ENCODE measurements at regions not wholly inside any gene's neighbourhood (a gene's known extent, or its start where the extent isn't known, plus 50 kb on each side); places are given as distances from the start of the nearest gene placed in this dataset.

DNA sequence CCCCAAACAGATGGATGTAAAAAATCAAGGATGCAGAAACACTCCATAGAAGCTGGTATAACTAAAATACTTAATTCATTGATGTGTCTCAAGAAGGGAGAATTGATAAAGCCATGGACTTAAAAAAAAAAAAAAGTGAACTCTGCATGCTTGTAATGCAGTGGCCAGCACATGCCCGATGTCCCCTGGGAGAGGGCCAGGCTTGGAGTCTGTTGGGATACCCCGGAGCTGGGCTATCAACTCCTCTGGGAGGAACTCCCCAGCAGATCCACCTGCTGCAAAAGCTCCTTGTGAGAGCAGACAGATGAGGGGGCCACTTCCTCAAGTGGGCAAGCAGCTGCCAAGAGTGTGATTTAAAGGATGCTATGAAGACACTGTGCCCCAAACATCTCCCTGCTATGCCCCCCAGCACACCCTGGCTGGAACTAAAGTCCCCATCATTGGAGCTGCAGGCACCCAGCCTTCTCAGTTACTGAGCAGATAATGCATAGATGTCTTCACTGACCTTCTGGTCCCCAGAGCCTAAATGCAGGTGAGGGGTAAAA lies 311.5 kb upstream of the ID2 start:
- H3K4me3 ChIP-seq (ENCODE audit: low read depth, low read length) = no peak overlapping the region
- TF ChIP-seq, protein P1, sequence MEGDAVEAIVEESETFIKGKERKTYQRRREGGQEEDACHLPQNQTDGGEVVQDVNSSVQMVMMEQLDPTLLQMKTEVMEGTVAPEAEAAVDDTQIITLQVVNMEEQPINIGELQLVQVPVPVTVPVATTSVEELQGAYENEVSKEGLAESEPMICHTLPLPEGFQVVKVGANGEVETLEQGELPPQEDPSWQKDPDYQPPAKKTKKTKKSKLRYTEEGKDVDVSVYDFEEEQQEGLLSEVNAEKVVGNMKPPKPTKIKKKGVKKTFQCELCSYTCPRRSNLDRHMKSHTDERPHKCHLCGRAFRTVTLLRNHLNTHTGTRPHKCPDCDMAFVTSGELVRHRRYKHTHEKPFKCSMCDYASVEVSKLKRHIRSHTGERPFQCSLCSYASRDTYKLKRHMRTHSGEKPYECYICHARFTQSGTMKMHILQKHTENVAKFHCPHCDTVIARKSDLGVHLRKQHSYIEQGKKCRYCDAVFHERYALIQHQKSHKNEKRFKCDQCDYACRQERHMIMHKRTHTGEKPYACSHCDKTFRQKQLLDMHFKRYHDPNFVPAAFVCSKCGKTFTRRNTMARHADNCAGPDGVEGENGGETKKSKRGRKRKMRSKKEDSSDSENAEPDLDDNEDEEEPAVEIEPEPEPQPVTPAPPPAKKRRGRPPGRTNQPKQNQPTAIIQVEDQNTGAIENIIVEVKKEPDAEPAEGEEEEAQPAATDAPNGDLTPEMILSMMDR (IDR thresholded peaks at IDR 0.05; ENCODE audit: low read depth, low read length) = no peak

DNA sequence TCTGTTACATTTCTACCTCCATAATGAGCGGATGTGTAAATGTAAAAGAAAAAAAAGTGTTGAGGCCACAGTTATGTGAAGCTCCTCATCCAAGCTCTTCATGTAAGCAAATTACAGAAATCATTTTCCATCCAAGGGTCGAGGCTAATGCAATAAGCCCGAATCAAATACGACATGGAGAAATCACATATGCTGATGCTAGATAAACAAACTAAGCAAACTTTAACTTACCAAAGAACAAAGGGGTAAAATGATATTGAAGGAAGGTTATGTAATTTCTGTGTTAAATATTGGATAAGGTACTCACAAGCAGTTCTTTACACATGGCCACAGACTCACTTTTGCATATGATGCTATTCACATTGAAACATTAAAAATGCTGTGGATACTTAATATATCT lies 310.2 kb upstream of the ID2 start:
- H3K4me3 ChIP-seq (ENCODE audit: low read depth, low read length) = no peak overlapping the region
- TF ChIP-seq, protein P1 (IDR thresholded peaks at IDR 0.05; ENCODE audit: low read depth, low read length) = no peak

DNA sequence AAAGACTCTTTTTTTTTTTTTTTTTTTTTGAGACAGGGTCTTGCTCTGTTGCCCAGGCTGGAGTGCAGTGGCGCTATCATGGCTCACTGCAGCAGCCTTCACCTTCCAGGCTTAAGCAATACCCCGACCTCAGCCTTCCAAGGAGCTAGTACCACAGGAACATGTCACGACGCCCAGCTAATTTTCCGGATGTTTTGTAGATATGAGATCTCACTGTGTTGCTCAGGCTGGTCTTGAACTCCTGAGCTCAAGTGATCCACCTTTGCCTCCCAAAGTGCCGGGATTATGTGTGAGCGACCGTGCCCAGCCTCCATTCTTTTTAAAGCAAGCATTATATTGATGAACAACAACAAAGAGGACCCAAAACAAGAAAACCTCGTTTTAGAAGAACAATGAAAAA lies 307.1 kb upstream of the ID2 start:
- no peak overlapping the region for H3K4me3 ChIP-seq (ENCODE audit: low read depth, low read length)
- TF ChIP-seq, protein P1 (IDR thresholded peaks at IDR 0.05; ENCODE audit: low read depth, low read length) = no peak

DNA sequence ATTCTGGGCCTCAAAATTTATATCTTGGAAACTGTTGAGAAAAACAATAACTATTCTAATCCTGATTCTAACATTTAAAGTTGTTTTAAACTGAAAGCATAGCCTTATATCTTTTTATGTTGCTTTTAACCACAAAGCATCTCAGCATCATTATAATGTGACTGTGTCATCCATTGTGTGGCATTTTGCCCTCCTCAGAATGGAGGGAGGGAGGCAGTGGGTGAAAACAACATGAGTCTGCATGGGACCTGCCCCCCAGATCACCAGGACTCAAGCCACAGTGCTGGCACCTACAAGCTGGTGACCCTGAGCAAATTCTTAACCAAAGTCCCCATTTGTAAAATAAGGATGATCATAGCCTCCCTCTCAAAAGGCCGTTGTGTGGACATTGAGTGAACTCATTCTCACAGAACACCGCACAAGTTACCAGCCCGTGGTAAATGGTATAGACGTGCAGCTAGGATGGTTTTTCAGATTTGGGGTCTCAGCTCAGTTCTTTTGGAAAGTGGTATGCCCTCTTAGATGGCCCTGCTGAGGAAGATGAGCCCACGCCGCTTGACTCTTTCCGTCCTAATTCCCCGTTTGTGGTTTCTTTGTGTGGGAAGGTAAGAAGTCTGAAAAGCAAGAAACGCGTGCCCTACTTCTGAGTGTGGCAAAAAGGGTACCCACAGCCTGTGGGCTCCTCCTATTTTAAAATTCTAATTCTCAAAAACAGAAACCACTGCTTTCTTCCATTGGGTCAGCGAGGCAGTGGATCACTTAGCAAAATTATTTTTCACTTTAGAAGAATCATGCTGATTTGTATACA lies 305.0 kb upstream of the ID2 start:
- no peak overlapping the region for H3K4me3 ChIP-seq (ENCODE audit: low read depth, low read length)
- TF ChIP-seq, protein P1 (IDR thresholded peaks at IDR 0.05; ENCODE audit: low read depth, low read length) = no peak

DNA sequence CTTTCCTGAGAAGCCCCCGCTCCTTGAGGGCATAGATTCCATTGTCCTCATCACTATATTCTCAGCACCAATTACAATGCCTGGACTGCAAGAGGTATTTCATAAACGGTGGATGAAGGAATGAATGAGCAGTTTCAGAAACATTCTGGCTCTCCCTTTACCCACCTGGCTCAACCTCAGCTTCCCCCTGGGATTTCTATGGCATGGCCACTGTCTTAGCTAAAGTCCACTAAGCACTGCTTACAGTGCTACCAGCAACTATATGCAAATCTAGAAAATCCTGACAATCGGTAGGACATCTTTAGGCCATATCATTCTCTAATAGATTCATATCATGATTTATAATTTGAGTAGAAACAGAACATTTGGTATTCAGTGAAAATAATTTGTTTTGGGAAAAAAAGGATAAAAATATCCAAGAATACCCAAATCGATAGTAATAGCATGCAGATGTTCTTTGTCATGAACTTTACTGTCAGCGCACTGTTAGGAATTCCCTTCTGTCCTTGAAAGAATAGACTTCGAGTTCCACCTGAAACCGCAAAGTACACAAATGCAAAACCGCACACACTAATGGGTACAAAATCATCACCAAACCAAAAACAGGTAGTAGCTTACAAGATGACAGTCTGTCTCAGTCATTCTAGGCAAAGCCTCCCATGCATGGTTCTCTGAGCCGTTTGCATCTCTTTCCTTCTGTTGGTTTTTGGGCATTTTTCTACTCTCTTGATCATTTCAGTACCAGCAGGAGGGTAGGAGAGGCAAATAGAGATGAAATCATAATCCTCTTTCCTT lies 303.6 kb upstream of the ID2 start:
- TF ChIP-seq, protein P1 (IDR thresholded peaks at IDR 0.05; ENCODE audit: low read depth, low read length) = no peak
- no peak overlapping the region for H3K4me3 ChIP-seq (ENCODE audit: low read depth, low read length)

DNA sequence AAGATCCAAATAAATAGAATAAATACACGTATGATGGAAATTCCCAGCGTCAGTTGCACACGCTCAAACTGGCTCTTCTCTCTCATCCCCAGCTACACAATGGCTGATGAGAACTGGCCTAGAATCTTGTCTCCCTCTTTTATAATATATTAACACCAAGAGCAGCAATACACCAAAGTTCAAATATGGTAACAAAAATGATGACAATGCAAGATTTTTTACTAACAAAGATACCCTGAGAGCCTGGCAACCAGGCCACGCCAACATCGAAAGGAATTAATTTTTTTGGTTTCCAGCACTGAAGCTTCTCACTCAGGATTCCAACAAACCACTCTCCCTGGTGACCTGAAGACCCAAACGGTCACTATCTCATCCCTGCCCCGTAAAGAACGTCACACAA lies 302.7 kb upstream of the ID2 start:
- H3K4me3 ChIP-seq (ENCODE audit: low read depth, low read length) = no peak overlapping the region
- TF ChIP-seq, protein P1 (IDR thresholded peaks at IDR 0.05; ENCODE audit: low read depth, low read length) = no peak

DNA sequence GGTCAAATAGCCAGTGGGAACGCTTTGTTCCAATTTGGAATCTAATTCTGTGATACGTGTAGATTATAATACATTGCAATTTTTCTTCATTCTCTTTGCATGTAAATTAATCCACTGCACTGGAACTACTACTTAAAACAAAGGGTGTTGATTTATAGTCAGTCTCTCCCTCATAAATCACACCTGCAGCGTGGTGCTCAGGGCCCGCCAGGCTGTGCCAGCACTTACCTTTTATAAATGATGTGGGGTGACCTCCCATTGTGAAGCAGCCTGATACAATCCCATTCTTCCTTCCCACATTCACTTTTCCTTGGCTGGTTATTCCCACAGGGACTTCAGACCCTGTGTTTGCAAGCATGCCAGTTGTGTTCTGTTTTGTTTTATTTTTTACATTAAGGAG lies 302.3 kb upstream of the ID2 start:
- TF ChIP-seq, protein P1 (IDR thresholded peaks at IDR 0.05; ENCODE audit: low read depth, low read length) = no peak

More for the DNA sequence above, 302.3 kb upstream of the ID2 start:
- no peak overlapping the region for H3K4me3 ChIP-seq (ENCODE audit: low read depth, low read length)
